T-helper 17 cell (primary cell): ENCODE measurements at regions not wholly inside any gene's neighbourhood (a gene's known extent, or its start where the extent isn't known, plus 50 kb on each side); places are given as distances from the start of the nearest gene placed in this dataset.
"Not testable (repeated sequence)": the region's sequence is repeated elsewhere in the genome, so short reads cannot be mapped to it uniquely, and the experiment has no call there.

ENCODE experiments used
- ATAC-seq: fragments of 150-1000 bp; cut with Tn5 transposase; 2 replicates; pipeline ENCODE4 v1.10.0; 2021; ENCODE audit warnings: mild to moderate bottlenecking, moderate library complexity
- DNase-seq, 3 donors: peaks; one replicate each; pipeline versions ENCODE4 v3.0.0 to v3.0.0-alpha.2; 2020 to 2021
- H3K9me3 ChIP-seq: one replicate; pipeline ENCODE4 v1.7.0; 2013; ENCODE audit warnings: low read length, mild to moderate bottlenecking; ENCODE audit not compliant: control insufficient read depth, poor library complexity, severe bottlenecking
- H3K27ac Mint-ChIP-seq: one replicate; pipeline ENCODE4 v1.8.0; 2022; ENCODE audit warnings: mild to moderate bottlenecking, moderate library complexity, mixed read lengths
- H3K27me3 Mint-ChIP-seq: one replicate; pipeline ENCODE4 v1.8.0; 2022; ENCODE audit warnings: mixed read lengths
- H3K36me3 Mint-ChIP-seq: one replicate; pipeline ENCODE4 v1.8.0; 2022; ENCODE audit warnings: low read depth, mixed read lengths
- H3K4me1 Mint-ChIP-seq: one replicate; pipeline ENCODE4 v1.8.0; 2022; ENCODE audit warnings: mild to moderate bottlenecking, mixed read lengths
- H3K4me3 Mint-ChIP-seq: one replicate; pipeline ENCODE4 v1.8.0; 2022; ENCODE audit warnings: mild to moderate bottlenecking, moderate library complexity, mixed read lengths

DNA sequence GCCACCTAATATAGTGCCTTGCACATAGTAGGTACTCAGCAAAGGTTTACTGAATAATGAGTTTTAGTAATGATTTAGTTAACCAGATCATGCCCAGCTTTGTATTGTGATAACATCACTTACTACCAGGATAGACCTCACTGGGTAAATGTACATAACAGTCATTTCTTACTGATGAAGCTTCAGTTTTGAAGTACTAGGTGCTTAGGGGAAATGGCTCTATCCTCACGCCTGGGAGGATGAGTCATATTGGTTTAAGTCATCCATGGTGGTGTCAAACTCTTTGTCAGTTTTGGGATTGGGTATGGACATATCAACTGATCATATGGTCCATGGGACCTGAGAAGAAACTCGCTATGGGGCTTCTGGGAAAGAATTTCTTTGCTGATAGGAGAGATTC is 90.6 kb upstream of the USP24 start:
- H3K4me1 Mint-ChIP-seq, result peaks cover 2% of the 10 kb centered on the region
- H3K27me3 Mint-ChIP-seq, result peaks cover 22% of the 10 kb centered on the region
- H3K4me3 Mint-ChIP-seq, result no peak overlapping the region
- H3K36me3 Mint-ChIP-seq, result peaks cover 2% of the 10 kb centered on the region
- H3K9me3 ChIP-seq, result no peaks in the 10 kb centered on the region
- no peak overlapping the region for H3K27ac Mint-ChIP-seq
- DNase-seq (no peak), ATAC-seq (no peak)

- ATAC-seq (no peak), DNase-seq (no peak)
- peaks cover 22% of the 10 kb centered on the region for H3K27me3 Mint-ChIP-seq
- H3K9me3 ChIP-seq, result no peaks in the 10 kb centered on the region
- no peak overlapping the region for H3K27ac Mint-ChIP-seq
- H3K4me3 Mint-ChIP-seq, result no peak overlapping the region
- H3K4me1 Mint-ChIP-seq, result peaks cover 2% of the 10 kb centered on the region
- H3K36me3 Mint-ChIP-seq, result peaks cover 2% of the 10 kb centered on the region
These were observed 89.1 kb upstream of the USP24 start for GRCh38 chr1:55304229-55304740.

- Mint-ChIP-seq H3K27ac (no peak overlapping the region), H3K4me3 (no peak overlapping the region), H3K4me1 (peaks cover 2% of the 10 kb centered on the region), H3K27me3 (peaks cover 16% of the 10 kb centered on the region), H3K36me3 (peaks cover 2% of the 10 kb centered on the region)
- no peak for ATAC-seq
- H3K9me3 ChIP-seq, result no peaks in the 10 kb centered on the region
- no peak for DNase-seq
These were observed 87.8 kb upstream of the USP24 start for GRCh38 chr1:55302972-55303371.

- H3K36me3 Mint-ChIP-seq, result peaks cover 2% of the 10 kb centered on the region
- ATAC-seq (no peak), DNase-seq (no peak)
- H3K4me3 Mint-ChIP-seq, result no peak overlapping the region
- no peak overlapping the region for H3K27ac Mint-ChIP-seq
- peaks cover 2% of the 10 kb centered on the region for H3K4me1 Mint-ChIP-seq
- no peaks in the 10 kb centered on the region for H3K9me3 ChIP-seq
- H3K27me3 Mint-ChIP-seq, result peaks cover 12% of the 10 kb centered on the region
These were observed 86.7 kb upstream of the USP24 start for GRCh38 chr1:55301912-55302311.

DNA sequence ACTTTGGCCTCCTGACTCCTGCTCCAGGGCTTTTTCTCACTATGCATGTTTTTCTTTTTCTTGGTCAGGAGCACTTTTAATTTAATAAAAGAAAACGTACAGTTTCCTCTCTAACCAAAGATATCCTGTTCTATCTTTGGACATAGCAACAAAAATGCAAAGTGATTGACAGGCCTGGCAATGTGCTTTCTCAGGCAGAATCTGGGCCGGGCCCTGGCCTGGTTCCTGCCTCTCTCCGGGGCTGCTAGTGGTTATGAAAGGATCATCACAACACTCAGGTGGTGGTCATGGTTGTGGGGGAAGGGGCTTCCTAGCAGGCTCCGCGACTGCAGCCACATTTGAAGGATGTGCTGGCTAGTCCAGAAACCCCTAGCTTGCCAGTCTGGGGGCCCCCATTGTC is 85.8 kb upstream of the USP24 start:
- Mint-ChIP-seq H3K27me3 (peaks cover 5% of the 10 kb centered on the region), H3K36me3 (peaks cover 2% of the 10 kb centered on the region), H3K4me1 (peaks cover 2% of the 10 kb centered on the region), H3K4me3 (no peak overlapping the region), H3K27ac (no peak overlapping the region)
- no peaks in the 10 kb centered on the region for H3K9me3 ChIP-seq
- ATAC-seq (no peak), DNase-seq (no peak)

DNA sequence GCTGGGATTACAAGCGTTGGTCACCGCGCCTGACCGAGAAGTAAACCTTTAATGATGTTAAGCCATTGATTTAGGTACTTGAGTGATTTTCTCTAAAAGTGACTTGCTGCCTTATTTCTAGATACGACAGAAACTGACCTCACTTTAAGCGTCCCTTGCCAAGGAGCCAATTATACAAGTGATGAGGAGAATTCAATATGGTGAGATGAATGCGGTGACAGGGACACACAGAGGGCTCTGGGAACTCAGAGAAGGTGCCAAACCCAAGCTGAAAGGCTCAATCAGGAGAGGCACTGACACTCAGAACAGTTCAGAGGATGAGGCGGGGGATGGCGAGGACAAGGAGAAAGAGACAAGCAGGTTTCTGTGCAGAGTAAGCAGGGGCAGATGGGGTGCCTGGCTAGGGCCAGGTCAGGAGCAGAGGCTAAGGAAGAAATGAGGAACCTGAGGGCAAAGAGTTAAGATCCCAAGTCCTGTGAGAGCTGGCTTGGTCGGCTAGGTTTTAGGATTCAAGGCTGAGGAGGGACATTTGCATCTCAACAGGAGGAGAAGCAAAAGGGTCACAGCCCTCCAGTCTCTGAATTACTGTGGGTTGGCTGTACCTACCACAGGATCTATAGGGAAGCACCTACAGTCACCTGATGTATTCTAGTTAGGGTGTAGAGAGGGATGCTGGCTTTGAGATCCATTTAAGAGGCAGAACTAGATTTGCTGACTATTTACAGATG is 83.2 kb upstream of the USP24 start:
- no peak for ATAC-seq

DNA sequence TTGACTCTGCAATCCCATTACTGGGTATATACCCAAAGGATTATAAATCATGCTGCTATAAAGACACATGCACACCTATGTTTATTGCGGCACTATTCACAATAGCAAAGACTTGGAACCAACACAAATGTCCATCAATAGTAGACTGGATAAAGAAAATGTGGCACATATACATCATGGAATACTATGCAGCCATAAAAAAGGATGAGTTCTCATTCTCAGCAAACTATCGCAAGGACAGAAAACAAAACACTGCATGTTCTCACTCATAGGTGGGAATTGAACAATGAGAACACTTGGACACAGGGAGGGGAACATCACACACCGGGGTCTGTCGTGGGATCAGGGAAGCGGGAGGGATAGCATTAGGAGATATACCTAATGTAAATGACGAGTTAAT is 81.1 kb upstream of the USP24 start:
- H3K9me3 ChIP-seq, H3K27ac Mint-ChIP-seq, ATAC-seq, H3K27me3 Mint-ChIP-seq, H3K36me3 Mint-ChIP-seq, H3K4me1 Mint-ChIP-seq, H3K4me3 Mint-ChIP-seq, DNase-seq: not testable (repeated sequence)

More for the DNA sequence above, 83.2 kb upstream of the USP24 start:
- H3K4me1 Mint-ChIP-seq, result peaks cover 2% of the 10 kb centered on the region
- no peak overlapping the region for H3K4me3 Mint-ChIP-seq
- H3K27ac Mint-ChIP-seq, result no peak overlapping the region
- H3K36me3 Mint-ChIP-seq, result peaks cover 2% of the 10 kb centered on the region
- DNase-seq, result no peak
- no peaks in the 10 kb centered on the region for H3K27me3 Mint-ChIP-seq
- H3K9me3 ChIP-seq, result no peaks in the 10 kb centered on the region

GRCh38 chr1:55289614-55290013 is 74.5 kb upstream of the USP24 start:
- no peak for DNase-seq
- Mint-ChIP-seq H3K27ac (no peak overlapping the region), H3K27me3 (peaks cover 33% of the 10 kb centered on the region), H3K4me3 (no peak overlapping the region), H3K4me1 (peaks cover 7% of the 10 kb centered on the region), H3K36me3 (peaks cover 5% of the 10 kb centered on the region)
- ATAC-seq, result no peak
- H3K9me3 ChIP-seq, result no peaks in the 10 kb centered on the region

DNA sequence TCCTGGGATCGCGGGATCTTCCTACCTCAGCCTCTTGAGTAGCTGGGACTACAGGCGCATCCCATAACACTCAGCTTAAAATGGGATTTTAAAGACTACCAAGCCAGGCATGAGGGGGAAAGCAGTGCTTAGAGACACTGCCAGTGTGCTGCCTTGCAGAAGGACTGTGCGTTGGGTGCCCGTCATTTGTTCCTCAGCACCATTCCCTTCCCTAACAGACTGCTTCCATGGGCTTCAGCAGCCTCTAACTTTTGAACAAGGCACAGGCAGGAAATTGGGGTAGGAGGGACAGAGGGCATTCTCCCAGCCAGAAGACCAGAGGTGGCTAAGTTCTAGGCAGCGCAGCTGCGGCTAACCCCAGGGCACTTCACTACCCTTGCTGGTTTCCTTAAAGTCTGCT is 73.9 kb upstream of the USP24 start:
- Mint-ChIP-seq H3K4me1 (peaks cover 7% of the 10 kb centered on the region), H3K4me3 (no peak overlapping the region), H3K27me3 (peaks cover 34% of the 10 kb centered on the region), H3K36me3 (peaks cover 5% of the 10 kb centered on the region), H3K27ac (no peak overlapping the region)
- DNase-seq, result no peak
- ATAC-seq, result no peak
- H3K9me3 ChIP-seq, result no peaks in the 10 kb centered on the region

- Mint-ChIP-seq H3K4me3 (no peak overlapping the region), H3K4me1 (peaks cover 7% of the 10 kb centered on the region), H3K27me3 (peaks cover 34% of the 10 kb centered on the region), H3K27ac (no peak overlapping the region), H3K36me3 (peaks cover 3% of the 10 kb centered on the region)
- H3K9me3 ChIP-seq, result no peaks in the 10 kb centered on the region
- ATAC-seq (peak; percentile 30), DNase-seq (no peak)
These were observed 73.1 kb upstream of the USP24 start for GRCh38 chr1:55288245-55288644.

DNA sequence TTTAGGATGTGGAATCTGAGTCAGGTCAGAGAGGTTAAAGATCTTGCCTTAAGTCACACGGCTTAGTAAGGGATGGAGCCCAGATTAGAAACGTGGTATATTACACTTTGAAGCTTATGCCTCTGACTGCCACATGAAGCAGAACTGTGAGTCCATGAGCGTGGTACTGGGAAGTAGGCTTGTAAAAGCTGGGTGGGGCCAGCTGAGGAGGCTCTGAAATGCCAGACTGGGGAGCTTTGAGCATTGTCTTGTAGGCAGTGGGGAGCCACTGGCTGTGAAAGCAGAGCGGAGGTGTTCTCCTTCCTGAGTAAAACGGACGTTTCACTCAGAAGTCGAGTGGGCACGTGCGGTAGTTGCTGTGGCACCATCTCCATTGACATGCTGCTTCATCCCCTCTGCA is 72.6 kb upstream of the USP24 start:
- no peaks in the 10 kb centered on the region for H3K9me3 ChIP-seq
- DNase-seq, result no peak
- ATAC-seq, result no peak
- Mint-ChIP-seq H3K4me3 (peak overlapping the region; percentile 73), H3K27me3 (peaks cover 37% of the 10 kb centered on the region), H3K27ac (no peak overlapping the region), H3K36me3 (peaks cover 3% of the 10 kb centered on the region), H3K4me1 (peaks cover 7% of the 10 kb centered on the region)

DNA sequence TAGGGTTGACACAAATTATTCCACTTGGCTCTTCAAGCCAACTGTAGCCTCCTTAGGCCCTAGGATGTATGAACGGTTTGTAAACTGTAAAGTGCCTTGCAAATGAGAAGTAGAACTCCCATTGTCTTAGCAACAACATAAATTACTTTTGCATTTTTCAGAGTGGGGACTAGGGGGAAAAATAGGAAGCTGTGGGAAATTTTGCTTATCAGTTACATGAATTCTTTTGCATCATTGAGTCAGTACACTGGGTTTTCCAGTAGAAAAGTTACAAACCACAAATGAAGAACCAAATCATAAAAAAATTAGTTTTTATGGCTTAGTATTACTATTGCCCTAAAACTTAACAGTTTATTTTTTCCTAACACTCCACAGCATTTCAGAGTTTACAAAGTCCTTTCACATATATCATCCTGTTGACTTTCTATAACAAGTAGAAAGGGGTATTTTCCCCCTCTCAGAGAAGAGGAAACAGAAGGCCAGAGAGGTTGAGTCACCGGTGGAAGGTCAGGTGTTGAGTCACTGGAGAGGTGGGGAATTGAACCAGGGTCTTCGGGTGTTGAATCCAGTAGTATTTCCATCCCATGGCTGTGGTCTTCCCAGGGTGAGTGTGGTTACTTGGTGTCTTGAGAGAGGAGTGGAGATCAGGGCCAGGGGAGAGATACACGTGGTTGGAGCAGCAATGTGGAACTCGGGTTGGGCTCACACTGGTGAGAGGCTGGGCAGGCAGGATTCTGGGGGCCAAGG is 71.9 kb upstream of the USP24 start:
- H3K36me3 Mint-ChIP-seq, result peaks cover 3% of the 10 kb centered on the region
- H3K27me3 Mint-ChIP-seq, result peaks cover 34% of the 10 kb centered on the region
- ATAC-seq (no peak), DNase-seq (no peak)
- no peak overlapping the region for H3K27ac Mint-ChIP-seq
- peaks cover 7% of the 10 kb centered on the region for H3K4me1 Mint-ChIP-seq
- H3K4me3 Mint-ChIP-seq, result peak overlapping the region; percentile 73
- no peaks in the 10 kb centered on the region for H3K9me3 ChIP-seq

DNA sequence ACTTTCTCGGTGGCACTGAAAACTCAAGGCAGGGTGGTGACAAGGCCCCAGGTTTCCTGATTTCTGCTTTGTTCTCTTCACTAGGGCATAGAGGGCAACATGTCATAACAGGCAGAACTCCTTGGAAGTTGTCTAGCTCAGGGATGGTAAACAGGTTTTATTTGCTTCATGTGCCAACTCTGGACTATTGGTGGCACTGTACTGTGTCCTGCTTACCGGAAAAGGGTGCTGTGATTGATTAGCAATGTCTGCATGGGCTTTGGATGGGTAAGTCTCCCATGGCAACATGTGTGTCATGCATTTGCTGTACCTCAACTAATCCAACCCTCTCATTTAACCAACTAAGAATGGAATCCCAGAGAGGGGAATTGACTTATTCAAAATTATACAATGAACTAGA is 70.7 kb upstream of the USP24 start:
- peaks cover 7% of the 10 kb centered on the region for H3K4me1 Mint-ChIP-seq
- peaks cover 5% of the 10 kb centered on the region for H3K36me3 Mint-ChIP-seq
- H3K4me3 Mint-ChIP-seq, result no peak overlapping the region
- ATAC-seq (no peak), DNase-seq (no peak)
- no peak overlapping the region for H3K27ac Mint-ChIP-seq
- H3K9me3 ChIP-seq, result no peaks in the 10 kb centered on the region
- H3K27me3 Mint-ChIP-seq, result peaks cover 33% of the 10 kb centered on the region

DNA sequence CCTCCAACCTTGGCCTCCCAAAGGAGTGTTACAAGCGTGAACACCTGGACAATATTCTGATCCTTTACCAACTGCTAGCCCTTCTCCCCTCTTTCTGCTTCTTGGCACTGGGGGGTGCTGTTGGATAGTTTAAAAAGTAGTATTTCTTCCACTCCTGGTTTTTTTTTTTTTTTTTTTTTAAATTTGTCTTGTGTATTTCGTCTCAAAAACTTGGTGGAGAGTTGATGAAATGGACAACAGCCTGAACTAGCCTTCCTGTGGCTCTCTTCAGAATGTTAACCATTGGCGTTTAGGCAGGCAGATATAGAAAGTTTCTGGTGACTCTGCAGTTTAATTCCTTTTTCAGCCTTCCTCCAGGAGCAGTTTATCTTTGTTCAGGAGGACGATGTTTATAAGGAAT is 69.7 kb upstream of the USP24 start:
- no peak overlapping the region for H3K27ac Mint-ChIP-seq
- H3K4me3 Mint-ChIP-seq, result no peak overlapping the region
- peaks cover 5% of the 10 kb centered on the region for H3K36me3 Mint-ChIP-seq
- no peaks in the 10 kb centered on the region for H3K9me3 ChIP-seq
- peaks cover 7% of the 10 kb centered on the region for H3K4me1 Mint-ChIP-seq
- H3K27me3 Mint-ChIP-seq, result peaks cover 33% of the 10 kb centered on the region
- no peak for DNase-seq
- ATAC-seq, result no peak
